AG04450 (cell line): ENCODE measurements at regions not wholly inside any gene's neighbourhood (a gene's known extent, or its start where the extent isn't known, plus 50 kb on each side); places are given as distances from the start of the nearest gene placed in this dataset.

ENCODE experiments used
- CTCF ChIA-PET: fragments of 300-600, 350-600 bp; formaldehyde crosslinking; extraction: SDS; loops from one replicate; lab custom pipeline; 2022; ENCODE audit warnings: antibody characterized with exemption, inconsistent platforms; lab: Charles Lee
- POLR2A ChIA-PET: fragments of 350-600 bp; formaldehyde crosslinking; extraction: SDS; loops from one replicate; lab custom pipeline; 2021; ENCODE audit warnings: antibody characterized with exemption, inconsistent platforms; lab: Yijun Ruan, JAX
- DNase-seq: peaks from one replicate; pipeline ENCODE4 v3.0.0-alpha.2; 2011; ENCODE audit warnings: low read depth, low spot score
- H3K27ac ChIP-seq: one replicate; pipeline ENCODE4 v1.5.1; 2012; ENCODE audit warnings: low read depth, low read length, control low read depth
- H3K27me3 ChIP-seq: one replicate; pipeline ENCODE4 v1.6.0; 2012; ENCODE audit warnings: low read length; ENCODE audit not compliant: control insufficient read depth, insufficient read depth
- H3K4me3 ChIP-seq: 2 replicates; pipeline ENCODE4 v1.5.1; 2011; ENCODE audit warnings: mild to moderate bottlenecking, low read depth, low read length, control low read depth
- H3K9me3 ChIP-seq: 2 replicates; pipeline ENCODE4 v1.5.1; 2012; ENCODE audit warnings: low read length; ENCODE audit not compliant: control insufficient read depth, insufficient read depth
- TF ChIP-seq, protein P1 (sequence below): IDR thresholded peaks from 2 replicates; pipeline ENCODE4 v1.5.1; 2011; ENCODE audit warnings: low read depth, low read length, control low read depth, inconsistent platforms

DNA sequence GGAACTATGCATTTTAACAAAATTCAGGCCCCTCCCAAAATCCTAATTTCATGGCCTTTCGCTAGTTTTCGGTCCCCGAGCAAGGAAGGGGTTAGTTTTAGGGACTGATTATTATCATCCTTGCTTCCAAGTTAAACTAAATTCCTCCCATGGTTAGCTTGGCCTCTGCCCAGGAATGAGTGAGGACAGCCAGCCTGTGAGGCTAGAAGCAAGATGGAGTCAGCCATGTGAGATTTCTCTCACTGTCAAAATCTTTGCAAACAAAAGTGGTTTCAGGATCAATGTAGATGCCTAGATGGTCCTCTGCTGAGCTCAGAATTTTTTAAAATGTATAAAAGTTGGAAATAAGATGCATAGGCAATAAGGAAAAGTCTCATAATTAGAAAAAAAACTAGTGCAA lies 208.9 kb downstream of the RSL24D1 start:
- CTCF ChIA-PET, result no interaction called here
- H3K27me3 ChIP-seq, result no peaks in the 10 kb centered on the region
- TF ChIP-seq, protein P1, sequence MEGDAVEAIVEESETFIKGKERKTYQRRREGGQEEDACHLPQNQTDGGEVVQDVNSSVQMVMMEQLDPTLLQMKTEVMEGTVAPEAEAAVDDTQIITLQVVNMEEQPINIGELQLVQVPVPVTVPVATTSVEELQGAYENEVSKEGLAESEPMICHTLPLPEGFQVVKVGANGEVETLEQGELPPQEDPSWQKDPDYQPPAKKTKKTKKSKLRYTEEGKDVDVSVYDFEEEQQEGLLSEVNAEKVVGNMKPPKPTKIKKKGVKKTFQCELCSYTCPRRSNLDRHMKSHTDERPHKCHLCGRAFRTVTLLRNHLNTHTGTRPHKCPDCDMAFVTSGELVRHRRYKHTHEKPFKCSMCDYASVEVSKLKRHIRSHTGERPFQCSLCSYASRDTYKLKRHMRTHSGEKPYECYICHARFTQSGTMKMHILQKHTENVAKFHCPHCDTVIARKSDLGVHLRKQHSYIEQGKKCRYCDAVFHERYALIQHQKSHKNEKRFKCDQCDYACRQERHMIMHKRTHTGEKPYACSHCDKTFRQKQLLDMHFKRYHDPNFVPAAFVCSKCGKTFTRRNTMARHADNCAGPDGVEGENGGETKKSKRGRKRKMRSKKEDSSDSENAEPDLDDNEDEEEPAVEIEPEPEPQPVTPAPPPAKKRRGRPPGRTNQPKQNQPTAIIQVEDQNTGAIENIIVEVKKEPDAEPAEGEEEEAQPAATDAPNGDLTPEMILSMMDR, result no peak
- no peak for DNase-seq
- POLR2A ChIA-PET, result no interaction called here
- H3K9me3 ChIP-seq, result peaks cover 14% of the 10 kb centered on the region
- H3K4me3 ChIP-seq, result no peak overlapping the region
- no peak overlapping the region for H3K27ac ChIP-seq

DNA sequence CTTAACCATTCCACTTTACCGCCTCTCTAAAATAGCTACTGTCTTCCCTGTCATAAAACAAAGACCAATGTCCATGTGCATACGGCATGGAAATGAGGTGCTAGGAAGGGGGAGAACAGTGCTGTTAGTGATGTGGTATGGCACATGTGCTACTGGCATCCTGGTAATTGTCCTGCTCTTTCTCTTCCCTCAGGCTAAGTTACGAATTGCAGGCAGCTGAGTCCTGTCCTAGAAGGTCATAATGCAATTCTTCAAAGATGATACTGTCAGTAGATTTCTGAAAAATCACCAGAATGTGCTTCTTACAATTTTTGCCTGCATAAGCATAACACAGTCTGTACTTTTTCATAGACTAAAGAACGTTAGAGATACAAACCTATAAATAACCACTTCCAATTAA lies 216.8 kb downstream of the RSL24D1 start:
- ChIA-PET CTCF (no interaction called here), POLR2A (no interaction called here)
- no peaks in the 10 kb centered on the region for H3K27me3 ChIP-seq
- TF ChIP-seq, protein P1, result no peak
- H3K4me3 ChIP-seq, result no peak overlapping the region
- H3K9me3 ChIP-seq, result peaks cover 7% of the 10 kb centered on the region
- no peak overlapping the region for H3K27ac ChIP-seq
- DNase-seq, result no peak

DNA sequence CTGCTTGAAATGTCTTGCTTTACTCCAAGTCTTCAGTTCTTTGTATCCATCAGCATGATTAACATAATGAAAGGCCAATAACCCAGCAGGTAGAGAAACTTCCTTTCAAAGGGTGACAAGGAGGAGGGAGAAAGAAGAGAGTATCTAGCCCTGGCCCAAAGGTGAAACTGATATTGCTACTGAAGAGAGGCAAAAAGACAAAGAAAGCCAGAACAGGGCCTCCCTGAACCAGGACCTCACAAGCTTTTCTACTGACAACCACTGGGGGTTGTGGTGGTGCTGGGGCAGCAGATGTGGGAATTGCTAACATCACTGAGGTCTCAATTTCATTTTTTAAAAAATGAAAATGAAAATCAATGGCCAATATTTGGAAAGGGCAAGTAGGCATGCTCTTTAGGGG lies 234.1 kb downstream of the RSL24D1 start:
- CTCF ChIA-PET, result no interaction called here
- POLR2A ChIA-PET, result no interaction called here
- Histone ChIP-seq H3K9me3 (peaks cover 9% of the 10 kb centered on the region; the same call in 1 of the 2 replicates), H3K4me3 (no peak overlapping the region), H3K27ac (no peak overlapping the region), H3K27me3 (no peaks in the 10 kb centered on the region)
- TF ChIP-seq, protein P1, result no peak
- DNase-seq, result no peak

DNA sequence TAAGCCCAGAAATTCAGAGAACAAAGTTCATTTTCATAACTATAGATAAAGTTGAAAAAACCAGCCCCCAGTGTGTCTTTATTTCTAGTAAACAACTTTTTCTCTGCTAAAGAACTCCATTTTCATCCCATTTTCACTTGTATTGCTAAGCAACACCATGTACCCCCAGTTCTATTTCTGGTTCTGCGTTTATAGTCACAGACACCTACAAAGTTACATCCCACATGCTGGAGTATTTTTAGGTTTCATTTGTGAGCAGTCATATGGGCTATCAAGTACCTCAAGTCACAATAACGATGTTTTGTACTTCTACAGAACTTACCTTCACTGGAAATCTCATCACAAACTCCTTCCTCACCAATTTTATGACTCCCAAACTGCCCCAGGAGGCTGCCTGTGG lies 236.5 kb downstream of the RSL24D1 start:
- Histone ChIP-seq H3K9me3 (peaks cover 6% of the 10 kb centered on the region; the same call in 1 of the 2 replicates), H3K27ac (no peak overlapping the region), H3K27me3 (no peaks in the 10 kb centered on the region), H3K4me3 (no peak overlapping the region)
- TF ChIP-seq, protein P1, result no peak
- POLR2A ChIA-PET, result no interaction called here
- CTCF ChIA-PET, result no interaction called here
- DNase-seq, result no peak

DNA sequence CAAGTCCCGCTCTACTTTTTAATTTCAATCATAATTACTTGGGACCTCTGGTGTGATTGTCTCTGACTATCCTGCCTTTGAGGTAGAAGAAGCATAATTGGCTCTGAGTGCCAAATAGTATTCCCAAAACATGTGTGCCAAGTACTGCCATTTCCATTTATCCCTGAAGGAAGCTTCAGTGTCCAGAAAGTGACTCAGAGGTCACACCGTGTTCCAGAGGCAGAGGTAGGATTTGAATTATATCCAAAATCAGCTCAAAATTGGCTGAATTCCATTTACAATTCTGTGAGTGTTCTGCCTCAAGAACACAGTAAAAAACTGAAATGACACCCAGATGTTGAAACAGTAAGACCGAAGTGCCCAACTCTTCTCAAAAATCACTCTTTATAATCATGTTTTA lies 255.3 kb downstream of the RSL24D1 start:
- ChIA-PET POLR2A (no interaction called here), CTCF (no interaction called here)
- no peak overlapping the region for H3K4me3 ChIP-seq
- H3K27me3 ChIP-seq, result no peaks in the 10 kb centered on the region
- no peak for DNase-seq
- TF ChIP-seq, protein P1, result no peak
- H3K9me3 ChIP-seq, result peaks cover 3% of the 10 kb centered on the region; the same call in 1 of the 2 replicates
- H3K27ac ChIP-seq, result no peak overlapping the region
